Breast epithelium (tissue), 4 donors: ENCODE measurements at regions not wholly inside any gene's neighbourhood (a gene's known extent, or its start where the extent isn't known, plus 50 kb on each side); places are given as distances from the start of the nearest gene placed in this dataset.

ENCODE experiments used
- DNase-seq, 2 donors: peaks; one replicate each; pipeline ENCODE4 v3.0.0-alpha.2; 2019; ENCODE audit warnings: low spot score in 2 of 2
- H3K27ac ChIP-seq, 2 donors: fragments of 200-600 bp; sonication (generic) in 1 of 2; one replicate each; pipeline ENCODE4 v1.5.1; 2016 to 2019; ENCODE audit warnings: mild to moderate bottlenecking in 1 of 2
- H3K27me3 ChIP-seq, 2 donors: fragments of 200-600 bp; sonication (generic) in 1 of 2; one replicate each; pipeline versions ENCODE4 v1.5.1 to v1.6.0; 2017 to 2019; ENCODE audit warnings: control low read depth in 1 of 2, mild to moderate bottlenecking in 1 of 2
- H3K36me3 ChIP-seq: fragments of 200-600 bp; one replicate; pipeline ENCODE4 v1.5.1; 2019
- H3K4me1 ChIP-seq, 2 donors: fragments of 200-600 bp; sonication (generic); one replicate each; pipeline ENCODE4 v1.5.1; 2016 to 2019; ENCODE audit warnings: control low read depth in 1 of 2
- H3K4me3 ChIP-seq, 3 donors: fragments of 200-600 bp; sonication (generic); 1 replicate in 2 of 3; 2 replicates in 1 of 3; pipeline ENCODE4 v1.5.1; 2016 to 2019; ENCODE audit warnings: mild to moderate bottlenecking in 3 of 3, moderate library complexity in 2 of 3
- H3K9me3 ChIP-seq, 2 donors: fragments of 200-600 bp; sonication (generic) in 1 of 2; one replicate each; pipeline ENCODE4 v1.5.1; 2016 to 2019; ENCODE audit warnings: control low read depth in 1 of 2
- CTCF ChIP-seq, 3 donors: fragments of 450-650 bp; IDR thresholded peaks; one replicate each; pipeline ENCODE4 v1.5.1; 2016 to 2017; ENCODE audit warnings: antibody characterized with exemption in 3 of 3, mild to moderate bottlenecking in 3 of 3, moderate library complexity in 3 of 3
- POLR2A ChIP-seq: fragments of 450-650 bp; IDR thresholded peaks from one replicate; pipeline ENCODE4 v1.6.1; 2016; ENCODE audit warnings: antibody characterized with exemption, mild to moderate bottlenecking, moderate library complexity
- POLR2AphosphoS5 ChIP-seq, 3 donors: sonication (generic); formaldehyde crosslinking; IDR thresholded peaks; one replicate each; pipeline ENCODE4 v1.6.1; 2017; ENCODE audit warnings: antibody characterized with exemption in 3 of 3
- intact Hi-C: fragments of 100-400 bp; cut with DNase I; formaldehyde crosslinking; loops from one replicate; pipeline ENCODE4 v1.15.1; 2023; ENCODE audit warnings: low total_unique reads

- H3K9me3 ChIP-seq, result peaks cover 18 to 26% of the 10 kb centered on the region in 2 donors
- intact Hi-C loops, result no loop called here
- DNase-seq, result no peak
- no peak overlapping the region for H3K4me3 ChIP-seq
- no peaks in the 10 kb centered on the region for H3K27me3 ChIP-seq
- H3K4me1 ChIP-seq, result no peaks in the 10 kb centered on the region
- no peak for TF ChIP-seq POLR2AphosphoS5 (IDR thresholded peaks at IDR 0.05)
- TF ChIP-seq POLR2A, result no peak
- TF ChIP-seq CTCF (IDR thresholded peaks at IDR 0.05), result no peak
- H3K36me3 ChIP-seq, result no peaks in the 10 kb centered on the region
- no peak overlapping the region for H3K27ac ChIP-seq
Measured at GRCh38 chr3:72222410-72222809, 437.5 kb upstream of the PROK2 start.

GRCh38 chr3:72220946-72221345 is 436.0 kb upstream of the PROK2 start:
- intact Hi-C loops, result no loop called here
- no peaks in the 10 kb centered on the region for H3K4me1 ChIP-seq
- no peaks in the 10 kb centered on the region for H3K36me3 ChIP-seq
- H3K4me3 ChIP-seq, result no peak overlapping the region
- no peak for TF ChIP-seq POLR2A
- no peak for TF ChIP-seq POLR2AphosphoS5 (IDR thresholded peaks at IDR 0.05)
- TF ChIP-seq CTCF (IDR thresholded peaks at IDR 0.05), result no peak
- no peak overlapping the region for H3K27ac ChIP-seq
- no peaks in the 10 kb centered on the region for H3K27me3 ChIP-seq
- DNase-seq, result no peak
- H3K9me3 ChIP-seq, result peaks cover 11 to 23% of the 10 kb centered on the region in 2 donors

- H3K36me3 ChIP-seq, result no peaks in the 10 kb centered on the region
- H3K4me1 ChIP-seq, result no peaks in the 10 kb centered on the region
- DNase-seq, result no peak
- TF ChIP-seq POLR2AphosphoS5 (IDR thresholded peaks at IDR 0.05) (no peak), CTCF (IDR thresholded peaks at IDR 0.05) (no peak), POLR2A (no peak)
- intact Hi-C loops, result no loop called here
- no peaks in the 10 kb centered on the region for H3K27me3 ChIP-seq
- no peak overlapping the region for H3K4me3 ChIP-seq
- H3K27ac ChIP-seq, result no peak overlapping the region
- peaks cover under 1 to 12% of the 10 kb centered on the region in 2 donors for H3K9me3 ChIP-seq
Measured at GRCh38 chr3:72219752-72220151, 434.8 kb upstream of the PROK2 start.

GRCh38 chr3:72217570-72217969 is 432.6 kb upstream of the PROK2 start:
- Histone ChIP-seq H3K4me1 (no peaks in the 10 kb centered on the region), H3K27ac (no peak overlapping the region), H3K36me3 (no peaks in the 10 kb centered on the region), H3K4me3 (no peak overlapping the region), H3K27me3 (no peaks in the 10 kb centered on the region), H3K9me3 (no peaks in the 10 kb centered on the region)
- TF ChIP-seq POLR2AphosphoS5 (IDR thresholded peaks at IDR 0.05) (no peak), POLR2A (no peak), CTCF (IDR thresholded peaks at IDR 0.05) (no peak)
- no peak for DNase-seq
- intact Hi-C loops, result no loop called here

GRCh38 chr3:72214066-72214951 is 429.4 kb upstream of the PROK2 start:
- TF ChIP-seq POLR2A, result no peak
- Histone ChIP-seq H3K4me1 (no peaks in the 10 kb centered on the region), H3K4me3 (no peak overlapping the region), H3K27ac (no peak overlapping the region), H3K36me3 (no peaks in the 10 kb centered on the region), H3K9me3 (no peaks in the 10 kb centered on the region), H3K27me3 (no peaks in the 10 kb centered on the region)
- intact Hi-C loops, result no loop called here
- no peak for DNase-seq
